ENCODE measurements at regions not wholly inside any gene's neighbourhood (a gene's known extent, or its start where the extent isn't known, plus 50 kb on each side); places are given as distances from the start of the nearest gene placed in this dataset.
"Not testable (repeated sequence)": the region's sequence is repeated elsewhere in the genome, so short reads cannot be mapped to it uniquely, and the experiment has no call there.

GRCh38 chr6:167420858-167421766 lies 96.2 kb downstream of the TTLL2 start:
- no peak overlapping the region for H3K4me3 ChIP-seq (ENCODE audit: low read depth, poor library complexity, severe bottlenecking)
- WGBS, 2 donors = 90 to 91% methylated on average over 39 of the region's 39 CpGs
- intact Hi-C loops (cut with DNase I; ENCODE audit: low total_unique reads) = no loop called here
- no peak for TF ChIP-seq POLR2A (IDR thresholded peaks at IDR 0.05)
- no peak for TF ChIP-seq CTCF (IDR thresholded peaks at IDR 0.05)
- DNase-seq (ENCODE audit: low spot score in 2 of 2) = no peak

- WGBS, 2 donors = no CpG with 5 or more reads among the region's 36 CpGs
- H3K4me3 ChIP-seq (ENCODE audit: low read depth, poor library complexity, severe bottlenecking); intact Hi-C loops (cut with DNase I; ENCODE audit: low total_unique reads); DNase-seq (ENCODE audit: low spot score in 2 of 2): not testable (repeated sequence)
Measured at GRCh38 chr6:167421944-167422343, 97.1 kb downstream of the TTLL2 start.

- 95 to 100% methylated on average over 2 to 17 of the region's 23 CpGs for whole genome bisulfite sequencing, 2 donors
- intact Hi-C loops (cut with DNase I; ENCODE audit: low total_unique reads) = no loop called here
- DNase-seq (ENCODE audit: low spot score in 2 of 2) = no peak
- TF ChIP-seq CTCF (IDR thresholded peaks at IDR 0.05) (no peak), POLR2A (IDR thresholded peaks at IDR 0.05) (no peak)
- H3K4me3 ChIP-seq (ENCODE audit: low read depth, poor library complexity, severe bottlenecking) = no peak overlapping the region
Measured at GRCh38 chr6:167422934-167423333, 98.0 kb downstream of the TTLL2 start.

GRCh38 chr6:167424060-167424673 lies 99.3 kb downstream of the TTLL2 start:
- no peak for TF ChIP-seq POLR2A (IDR thresholded peaks at IDR 0.05)
- no peak for TF ChIP-seq CTCF (IDR thresholded peaks at IDR 0.05)
- 83 to 86% methylated on average over 16 to 20 of the region's 22 CpGs for WGBS, 2 donors
- intact Hi-C loops (cut with DNase I; ENCODE audit: low total_unique reads) = no loop called here
- H3K4me3 ChIP-seq (ENCODE audit: low read depth, poor library complexity, severe bottlenecking) = no peak overlapping the region
- DNase-seq (ENCODE audit: low spot score in 2 of 2) = no peak

GRCh38 chr6:167424700-167425099 lies 99.8 kb downstream of the TTLL2 start:
- DNase-seq (ENCODE audit: low spot score in 2 of 2) = no peak
- intact Hi-C loops (cut with DNase I; ENCODE audit: low total_unique reads) = no loop called here
- 93% methylated on average over 9 of the region's 9 CpGs for WGBS, 2 donors
- TF ChIP-seq POLR2A (IDR thresholded peaks at IDR 0.05) = no peak
- no peak for TF ChIP-seq CTCF (IDR thresholded peaks at IDR 0.05)
- H3K4me3 ChIP-seq (ENCODE audit: low read depth, poor library complexity, severe bottlenecking) = no peak overlapping the region

GRCh38 chr6:167426084-167426483 lies 101.2 kb downstream of the TTLL2 start:
- H3K4me3 ChIP-seq (ENCODE audit: low read depth, poor library complexity, severe bottlenecking) = no peak overlapping the region
- DNase-seq (ENCODE audit: low spot score in 2 of 2) = no peak
- no peak for TF ChIP-seq CTCF (IDR thresholded peaks at IDR 0.05)
- no peak for TF ChIP-seq POLR2A (IDR thresholded peaks at IDR 0.05)
- WGBS, 2 donors = 38 to 42% methylated on average over 5 of the region's 5 CpGs
- intact Hi-C loops (cut with DNase I; ENCODE audit: low total_unique reads) = no loop called here

Measured in lower leg skin (tissue), 4 donors.